ENCODE measurements at regions not wholly inside any gene's neighbourhood (a gene's known extent, or its start where the extent isn't known, plus 50 kb on each side); places are given as distances from the start of the nearest gene placed in this dataset.
"Not testable (repeated sequence)": the region's sequence is repeated elsewhere in the genome, so short reads cannot be mapped to it uniquely, and the experiment has no call there.

DNA sequence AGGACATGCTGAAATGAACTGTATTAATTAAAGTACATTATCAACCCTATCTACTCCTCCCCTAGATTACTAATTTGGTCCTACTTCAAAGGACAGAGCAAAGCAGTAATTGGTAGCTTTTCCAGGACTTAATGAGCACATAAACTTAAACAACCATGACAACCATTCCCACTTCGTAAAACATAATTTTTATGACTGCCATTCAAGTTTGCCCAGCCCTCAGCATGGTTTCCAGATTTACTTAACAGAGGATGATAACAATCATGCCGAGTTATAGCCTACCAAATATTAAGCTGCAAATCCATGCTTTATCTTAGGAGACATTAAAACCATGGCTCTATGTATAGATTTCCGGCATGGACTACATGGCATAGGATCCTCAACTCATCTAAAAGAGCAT lies 401.1 kb upstream of the CHAC2 start:
- no peak for DNase-seq (ENCODE audit: low read depth, low spot score)

DNA sequence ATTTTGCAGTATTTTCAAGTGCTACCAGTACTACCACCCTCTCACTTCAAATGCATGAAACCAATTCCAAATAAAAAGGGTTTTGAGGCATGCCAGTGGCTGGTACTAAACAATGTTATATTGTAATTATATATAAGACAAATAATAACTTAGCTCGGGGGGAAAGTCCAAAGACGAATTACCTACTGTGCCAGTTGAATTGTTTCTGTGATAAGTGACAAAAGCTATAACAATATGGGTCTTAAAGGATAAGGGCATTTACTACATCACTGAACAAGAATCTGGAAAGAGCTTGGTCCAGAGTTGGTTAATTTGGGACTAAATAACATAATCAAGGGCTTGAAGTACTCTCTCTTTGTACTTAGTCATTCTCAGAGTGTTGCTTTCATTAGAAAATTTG lies 404.7 kb upstream of the CHAC2 start:
- no peak for DNase-seq (ENCODE audit: low read depth, low spot score)

DNA sequence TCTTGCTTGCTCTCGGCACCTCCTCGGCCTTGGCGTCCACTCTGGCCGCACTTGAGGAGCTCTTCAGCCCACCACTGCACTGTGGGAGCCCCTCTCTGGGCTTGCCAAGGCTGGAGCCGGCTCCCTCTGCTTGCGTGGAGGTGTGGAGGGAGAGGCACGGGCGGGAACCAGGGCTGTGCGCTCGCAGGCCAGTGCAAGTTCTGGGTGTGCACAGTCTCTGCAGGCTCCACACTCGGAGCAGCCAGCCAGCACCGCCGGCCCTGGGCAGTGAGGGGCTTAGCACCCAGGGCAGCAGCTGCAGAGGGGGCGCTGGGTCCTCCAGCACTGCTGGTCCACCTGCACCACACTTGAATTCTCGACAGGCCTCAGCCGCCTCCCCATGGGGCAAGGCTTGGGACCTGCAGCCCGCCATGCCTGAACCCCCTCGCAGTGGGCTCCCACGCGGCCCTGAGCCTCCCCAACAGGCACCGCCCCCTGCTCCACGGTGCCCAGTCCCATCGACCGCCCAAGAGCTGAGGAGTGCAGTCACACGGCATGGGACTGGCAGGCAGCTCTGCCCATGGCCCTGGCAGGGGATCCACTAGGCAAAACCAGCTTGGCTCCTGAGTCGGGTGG lies 411.2 kb upstream of the CHAC2 start:
- no peak for DNase-seq (ENCODE audit: low read depth, low spot score)

DNA sequence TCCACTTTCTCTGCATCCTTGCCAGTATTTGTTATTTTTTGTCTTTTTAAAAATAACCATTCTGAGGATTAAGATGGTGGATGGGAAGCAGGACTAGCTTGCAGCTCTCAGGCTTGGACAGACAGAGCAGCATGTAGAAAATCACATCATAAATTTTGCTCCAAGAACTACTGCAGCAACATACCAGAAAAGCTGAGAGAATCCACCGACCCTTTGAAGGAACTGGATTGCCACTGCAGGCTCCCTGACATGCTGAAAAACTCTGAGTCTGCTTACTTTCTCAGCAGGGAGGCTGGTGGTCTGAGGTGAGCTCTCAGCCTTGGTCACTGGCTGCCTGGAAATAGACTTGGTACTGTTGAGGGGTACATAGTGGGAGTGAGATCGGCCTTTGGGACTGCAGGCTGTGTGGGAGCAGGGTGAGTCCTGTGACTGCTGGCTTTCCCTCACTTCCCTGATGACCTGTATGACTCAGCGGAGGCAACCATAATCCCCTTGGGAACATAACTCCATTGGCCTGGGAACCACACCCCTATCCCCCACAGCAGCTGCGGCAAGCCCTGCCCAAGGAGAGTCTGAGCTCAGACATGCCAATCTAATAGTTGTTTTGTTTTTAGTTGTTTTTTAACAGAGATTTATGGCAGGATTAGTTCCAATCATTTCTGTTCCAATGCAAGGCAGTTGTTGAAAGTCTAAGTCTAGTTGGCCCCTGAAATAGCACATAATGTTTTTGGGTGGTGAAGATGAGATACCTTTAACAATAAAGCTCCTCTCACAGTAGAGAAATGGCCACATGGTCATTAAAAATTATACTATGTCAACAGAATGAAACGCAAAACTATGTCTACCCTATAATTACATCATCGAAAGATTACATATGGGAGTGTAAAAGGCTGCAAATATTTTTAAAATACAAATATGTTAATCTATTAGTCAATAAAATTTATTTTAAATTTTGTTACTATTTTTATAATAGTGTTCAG lies 414.2 kb upstream of the CHAC2 start:
- DNase-seq (ENCODE audit: low read depth, low spot score), result peak; percentile 32

DNA sequence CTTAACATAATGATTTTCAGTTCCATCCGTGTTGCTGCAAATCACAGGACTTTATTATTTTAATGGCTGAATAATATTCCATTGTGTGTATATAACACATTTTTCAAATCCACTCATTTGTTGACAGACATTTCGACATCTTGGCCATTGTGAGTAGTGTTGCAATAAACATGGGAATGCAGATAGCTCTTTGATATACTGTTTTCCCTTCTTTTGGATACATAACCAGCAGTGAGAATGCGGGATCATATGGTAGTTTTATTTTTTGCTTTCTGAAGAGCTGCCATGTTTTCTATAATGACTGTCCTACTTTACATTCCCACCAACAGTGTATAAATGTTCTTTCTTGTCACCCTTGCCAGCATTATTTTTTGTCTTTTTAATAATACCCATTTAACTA lies 420.3 kb upstream of the CHAC2 start:
- no peak for DNase-seq (ENCODE audit: low read depth, low spot score)

DNA sequence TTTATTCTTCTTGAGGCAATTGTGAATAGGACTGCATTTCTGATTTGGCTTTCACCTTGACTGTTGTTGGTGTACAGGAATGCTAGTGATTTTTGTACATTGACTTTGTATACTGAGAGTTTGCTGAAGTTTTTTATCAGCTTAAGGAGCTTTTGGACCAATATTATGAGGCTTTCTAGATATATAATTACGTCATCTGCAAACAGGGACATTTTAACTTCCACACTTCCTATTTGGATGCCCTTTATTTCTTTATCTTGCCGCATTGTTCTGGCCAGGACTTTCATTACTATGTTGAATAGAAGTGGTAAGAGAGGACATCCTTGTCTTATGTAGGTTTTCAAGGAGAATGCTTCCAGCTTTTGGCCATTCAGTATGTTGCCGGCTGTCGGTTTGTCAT lies 425.4 kb upstream of the CHAC2 start:
- no peak for DNase-seq (ENCODE audit: low read depth, low spot score)

DNA sequence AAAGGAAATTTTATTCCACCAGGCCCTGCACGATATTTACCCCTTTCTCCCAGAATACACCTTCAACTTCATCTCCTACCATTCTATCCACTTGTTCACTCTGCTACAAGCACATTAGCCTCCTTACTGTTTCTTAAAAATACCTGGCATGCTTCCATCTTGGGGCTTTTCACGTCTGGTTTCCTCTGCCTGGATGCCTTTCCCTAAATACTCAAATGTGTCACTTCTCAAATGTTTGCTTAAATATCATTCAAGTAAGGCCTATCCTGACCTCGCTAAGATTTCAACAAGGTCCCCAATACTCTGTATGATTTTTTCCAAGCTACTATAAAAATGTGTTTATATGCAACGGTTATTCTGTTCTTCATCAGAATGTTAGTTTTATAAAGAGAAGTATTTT lies 433.0 kb upstream of the CHAC2 start:
- no peak for DNase-seq (ENCODE audit: low read depth, low spot score)

DNA sequence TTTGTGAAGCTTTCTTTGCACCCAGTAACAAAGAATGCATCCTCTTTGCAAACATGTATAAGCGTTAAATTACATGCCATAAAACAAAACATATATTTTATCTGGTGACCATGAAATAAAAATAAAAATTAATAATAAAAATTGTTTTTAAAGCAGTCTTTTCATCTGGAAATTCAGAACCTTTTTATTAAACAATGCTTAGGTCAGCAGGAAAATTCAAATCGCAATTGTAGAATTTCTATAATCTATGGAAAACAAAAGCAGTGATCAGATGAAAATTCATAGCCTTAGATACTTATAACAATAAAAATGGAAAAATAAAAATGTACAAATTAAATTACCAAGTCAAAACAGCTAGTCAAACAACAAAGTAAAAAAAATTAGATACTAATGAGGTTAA lies 435.9 kb upstream of the CHAC2 start:
- no peak for DNase-seq (ENCODE audit: low read depth, low spot score)

DNA sequence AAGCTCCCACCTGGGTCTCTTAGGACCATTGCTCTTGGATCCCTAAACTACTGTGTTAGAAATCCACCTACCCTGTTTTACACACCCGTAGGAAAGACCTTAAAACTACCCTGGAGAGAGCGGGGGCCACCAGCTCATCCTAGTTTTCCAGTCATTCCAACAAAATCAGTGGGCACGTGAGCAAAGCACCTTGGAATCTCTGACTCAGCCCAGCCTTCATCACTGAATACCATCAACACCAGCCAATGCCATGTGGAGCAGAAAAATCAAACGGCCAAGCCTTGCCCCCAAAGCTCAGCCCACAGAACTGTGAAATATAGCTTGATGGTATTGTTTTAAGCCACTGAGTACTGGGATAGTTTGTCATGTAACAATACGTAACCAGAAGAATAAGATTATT lies 449.7 kb upstream of the CHAC2 start:
- DNase-seq (ENCODE audit: low read depth, low spot score), result no peak

DNA sequence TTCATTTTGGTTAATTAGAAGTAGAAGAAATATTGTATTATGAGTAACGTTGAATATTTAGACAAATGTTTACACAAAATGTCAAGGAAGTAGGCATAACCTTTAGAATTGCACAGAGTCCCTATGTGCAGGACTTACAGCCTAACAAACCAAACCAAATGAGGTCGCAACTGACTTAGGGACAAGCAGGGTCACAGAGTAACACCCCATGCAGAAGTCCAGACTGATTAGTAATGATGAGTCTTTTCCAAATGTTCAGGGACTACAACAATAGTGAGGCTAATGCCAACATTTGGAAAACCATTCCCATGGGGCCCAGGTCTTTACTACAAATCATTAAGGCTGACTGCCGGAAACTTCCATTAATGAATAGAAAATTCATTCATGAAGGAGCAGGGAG lies 452.5 kb upstream of the CHAC2 start:
- no peak for DNase-seq (ENCODE audit: low read depth, low spot score)

DNA sequence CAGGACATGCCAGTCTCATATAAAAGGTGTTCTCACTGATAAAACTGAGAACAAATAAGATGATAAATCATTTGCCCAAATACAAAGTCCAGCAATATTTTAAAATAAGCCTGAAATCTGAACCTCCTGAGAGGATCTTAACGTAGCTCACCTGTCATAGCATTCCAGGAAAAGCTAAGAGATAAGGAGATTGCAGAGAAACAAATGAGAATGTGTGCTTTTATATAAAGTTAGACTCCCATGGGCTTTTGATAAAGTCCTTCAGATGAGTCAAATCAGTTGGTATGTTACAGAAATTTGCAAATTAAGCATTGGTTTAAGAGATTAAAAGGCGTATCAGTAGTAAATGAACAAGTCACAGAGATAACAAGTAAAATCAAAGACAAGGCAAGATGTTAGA lies 452.9 kb upstream of the CHAC2 start:
- DNase-seq (ENCODE audit: low read depth, low spot score), result no peak

DNA sequence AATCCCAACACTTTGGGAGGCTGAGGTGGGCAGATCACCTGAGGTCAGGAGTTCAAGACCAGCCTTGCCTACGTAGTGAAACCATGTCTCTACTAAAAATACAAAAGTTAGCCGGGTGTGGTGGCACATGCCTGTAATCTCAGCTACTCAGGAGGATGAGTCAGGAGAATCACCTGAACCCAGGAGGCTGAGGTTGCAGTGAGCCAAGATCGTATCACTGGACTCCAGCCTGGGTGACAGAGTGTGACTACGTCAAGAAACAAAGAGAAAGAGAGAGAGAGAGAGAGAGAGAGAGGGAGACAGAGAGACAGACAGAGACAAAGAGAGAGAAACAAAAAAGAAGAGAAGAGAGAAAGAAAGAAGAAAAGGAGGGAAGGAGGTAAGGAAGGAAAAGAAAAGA lies 454.0 kb upstream of the CHAC2 start:
- DNase-seq (ENCODE audit: low read depth, low spot score), result not testable (repeated sequence)

DNA sequence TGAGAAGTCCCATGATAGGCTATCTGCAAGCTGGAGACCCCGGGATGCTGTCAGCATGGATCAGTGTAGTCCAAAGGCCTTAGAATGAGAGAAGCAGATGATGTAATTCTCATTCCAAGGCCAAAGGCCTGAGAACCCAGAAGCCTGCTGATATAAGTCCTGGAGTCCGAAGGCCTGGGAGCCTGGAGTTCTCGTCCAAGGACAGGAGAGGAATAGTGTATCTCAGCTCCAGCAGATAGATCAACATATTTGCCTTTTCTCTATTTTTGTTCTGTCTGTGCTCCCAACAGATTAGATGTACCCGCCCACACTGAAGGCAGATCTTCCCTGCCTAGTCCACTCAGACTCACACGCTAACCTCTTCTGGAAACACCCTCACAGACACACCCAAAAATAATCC lies 454.9 kb upstream of the CHAC2 start:
- DNase-seq (ENCODE audit: low read depth, low spot score), result no peak

DNA sequence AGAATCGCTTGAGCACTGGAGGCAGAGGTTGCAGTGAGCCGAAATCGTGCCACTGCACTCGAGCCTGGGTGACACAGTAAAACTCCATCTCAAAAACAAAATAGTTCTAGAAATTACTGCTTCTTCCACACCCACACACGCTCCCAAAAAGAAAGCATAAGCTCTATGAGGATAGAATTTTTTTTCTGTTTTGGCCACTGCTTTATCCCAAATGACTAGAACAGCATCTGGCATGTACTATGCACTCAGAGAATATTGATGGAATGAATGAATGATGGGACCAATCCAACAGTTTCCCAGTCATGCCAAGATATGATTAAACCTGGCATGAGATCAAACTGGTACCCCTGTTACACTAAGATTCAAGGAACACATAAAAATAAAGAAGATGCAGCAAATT lies 455.4 kb upstream of the CHAC2 start:
- no peak for DNase-seq (ENCODE audit: low read depth, low spot score)

DNA sequence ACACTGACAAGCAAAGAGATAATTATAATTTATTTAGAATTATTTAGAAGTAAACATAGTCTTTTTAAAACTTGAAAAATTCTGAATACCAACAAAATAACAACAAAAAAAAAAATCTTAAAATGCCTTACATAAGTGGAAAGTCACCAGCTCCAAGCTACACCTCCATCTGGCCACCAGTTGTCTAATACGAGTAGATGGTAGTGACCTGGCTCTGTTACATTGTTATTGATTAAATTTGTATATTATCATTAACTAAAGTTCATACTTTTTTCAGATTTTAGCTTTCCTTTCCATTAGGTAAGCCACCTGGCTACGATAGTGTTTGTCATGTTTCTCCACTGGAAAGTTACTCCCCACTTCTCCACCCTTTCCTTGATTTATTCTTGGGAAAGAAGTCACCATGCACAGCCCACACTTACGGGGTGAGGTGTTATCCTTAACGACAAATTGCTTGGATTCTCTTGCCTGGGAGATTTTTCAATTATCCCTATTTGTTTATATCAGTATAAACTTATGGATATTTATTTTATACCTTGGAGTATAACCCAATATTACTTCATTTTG lies 464.5 kb upstream of the CHAC2 start:
- DNase-seq (ENCODE audit: low read depth, low spot score), result no peak

DNA sequence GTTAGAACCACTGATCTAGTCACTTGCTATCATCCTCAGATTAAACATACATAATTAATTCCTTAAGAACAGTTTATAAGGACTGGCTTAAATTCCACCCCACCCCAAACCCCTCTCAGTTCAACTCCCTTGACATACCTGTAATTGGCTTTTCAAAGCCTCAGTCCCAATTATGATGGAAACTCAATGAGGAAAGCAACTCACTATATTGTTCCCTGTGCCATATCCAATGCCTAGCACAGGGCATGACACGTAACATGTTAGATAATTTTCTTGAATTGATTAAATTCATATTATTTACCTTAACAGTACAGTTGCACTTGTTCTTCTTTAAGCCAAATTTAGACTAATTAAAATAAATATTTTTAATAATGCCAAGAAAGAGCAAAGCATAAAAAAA lies 465.1 kb upstream of the CHAC2 start:
- no peak for DNase-seq (ENCODE audit: low read depth, low spot score)

DNA sequence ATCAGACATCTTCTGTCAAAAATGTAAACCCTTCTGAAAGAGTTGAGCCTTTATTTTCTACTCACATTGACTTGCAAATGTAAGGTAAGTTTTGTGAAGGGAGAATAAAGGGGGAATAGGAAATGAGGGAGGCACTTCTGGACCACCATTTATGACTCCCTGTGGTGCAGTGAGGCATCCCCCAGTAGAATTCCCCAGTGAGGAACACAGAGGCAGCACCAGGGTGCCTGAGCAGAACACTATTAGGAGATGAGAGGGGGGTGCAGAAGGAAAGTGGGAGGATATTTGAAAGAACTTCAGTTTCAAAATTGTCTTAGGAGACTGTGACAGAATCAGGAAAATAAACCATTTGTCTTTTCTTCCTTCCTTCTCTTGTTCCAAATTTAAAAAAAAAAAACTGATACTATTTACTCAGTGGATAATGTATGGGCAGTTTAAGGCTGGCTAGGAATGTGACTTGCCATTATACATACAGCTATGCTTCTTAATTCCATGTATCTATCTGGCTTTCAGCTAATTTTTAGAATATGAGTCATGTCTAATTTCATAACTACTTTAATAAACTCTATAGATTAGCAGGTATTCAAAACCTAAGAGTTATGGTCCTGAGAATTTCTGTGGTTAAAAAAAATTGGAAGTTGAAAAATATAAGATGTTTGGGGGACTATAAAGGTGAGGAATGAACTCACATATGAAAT lies 478.1 kb upstream of the CHAC2 start:
- DNase-seq (ENCODE audit: low read depth, low spot score), result no peak

DNA sequence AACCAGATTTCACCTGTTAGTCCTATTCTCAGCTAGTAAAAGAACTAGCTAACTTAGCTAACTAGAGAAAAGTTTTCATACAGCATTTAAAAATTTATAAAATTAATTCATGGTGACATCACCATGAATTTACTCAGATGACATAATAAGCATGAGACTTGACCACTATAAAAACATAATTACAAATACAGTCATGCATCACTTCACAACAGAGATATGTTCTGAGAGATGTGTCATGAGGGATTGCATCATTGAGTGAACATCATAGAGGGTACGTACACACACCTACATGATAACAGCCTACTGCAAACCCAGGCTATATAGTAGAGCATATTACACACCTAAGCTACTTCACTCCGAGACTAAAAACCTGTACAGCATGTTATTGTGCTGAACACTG lies 481.3 kb upstream of the CHAC2 start:
- DNase-seq (ENCODE audit: low read depth, low spot score), result no peak

DNA sequence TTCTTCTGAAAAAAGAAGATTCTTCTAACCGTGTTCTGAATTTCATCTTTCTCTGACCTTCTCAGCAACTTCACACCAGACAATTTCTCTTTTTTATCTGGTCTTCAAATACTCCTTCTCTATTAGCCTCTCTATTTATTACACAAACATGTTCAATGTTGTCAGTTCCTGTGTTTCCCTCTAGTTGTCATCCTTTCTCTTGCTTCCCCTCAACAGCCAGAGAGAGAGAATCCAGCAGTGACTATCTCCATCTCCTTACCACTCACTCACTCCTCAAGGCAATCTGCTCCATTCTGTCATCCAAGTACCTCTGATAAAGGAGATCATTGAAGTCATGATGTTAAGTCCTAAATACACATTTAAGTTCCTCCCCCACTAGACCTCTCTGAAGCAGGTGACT lies 491.9 kb upstream of the CHAC2 start:
- DNase-seq (ENCODE audit: low read depth, low spot score), result no peak

DNA sequence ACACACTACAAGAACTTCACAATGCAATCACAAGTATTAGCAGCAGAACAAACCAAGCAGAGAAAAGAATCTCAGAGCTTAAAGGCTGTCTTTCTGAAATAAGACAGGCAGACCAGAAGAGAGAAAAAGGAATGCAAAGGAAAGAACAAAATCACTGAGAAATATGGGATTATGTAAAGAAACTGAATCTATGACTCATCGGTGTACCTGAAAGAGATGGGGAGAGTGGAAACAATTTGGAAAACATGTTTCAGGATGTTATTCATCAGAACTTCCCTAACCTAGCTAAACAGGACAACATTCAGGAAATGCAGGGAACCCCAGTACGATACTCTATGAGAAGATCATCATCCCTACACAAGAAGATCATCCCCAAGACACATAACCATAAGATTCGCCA lies 499.0 kb upstream of the CHAC2 start:
- DNase-seq (ENCODE audit: low read depth, low spot score), result no peak

DNA sequence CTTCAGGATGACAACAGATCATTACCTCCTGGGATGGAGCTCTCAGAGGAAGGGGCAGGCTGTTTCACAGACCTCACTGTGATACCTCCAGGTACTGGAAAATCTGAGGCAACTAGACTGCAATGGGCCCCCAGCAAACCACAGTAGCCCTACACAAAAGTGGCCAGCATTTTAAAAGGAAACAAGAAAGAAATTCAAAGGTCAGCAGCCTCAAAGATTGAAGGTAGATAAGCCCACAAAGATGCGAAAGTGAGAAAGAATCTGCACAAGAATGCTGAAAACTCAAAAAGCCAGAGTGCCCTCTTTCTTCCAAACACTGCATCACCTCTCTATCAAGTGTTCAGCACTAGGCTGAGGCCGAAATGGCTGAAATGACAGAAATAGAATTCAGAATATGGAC lies 499.5 kb upstream of the CHAC2 start:
- DNase-seq (ENCODE audit: low read depth, low spot score), result no peak

DNA sequence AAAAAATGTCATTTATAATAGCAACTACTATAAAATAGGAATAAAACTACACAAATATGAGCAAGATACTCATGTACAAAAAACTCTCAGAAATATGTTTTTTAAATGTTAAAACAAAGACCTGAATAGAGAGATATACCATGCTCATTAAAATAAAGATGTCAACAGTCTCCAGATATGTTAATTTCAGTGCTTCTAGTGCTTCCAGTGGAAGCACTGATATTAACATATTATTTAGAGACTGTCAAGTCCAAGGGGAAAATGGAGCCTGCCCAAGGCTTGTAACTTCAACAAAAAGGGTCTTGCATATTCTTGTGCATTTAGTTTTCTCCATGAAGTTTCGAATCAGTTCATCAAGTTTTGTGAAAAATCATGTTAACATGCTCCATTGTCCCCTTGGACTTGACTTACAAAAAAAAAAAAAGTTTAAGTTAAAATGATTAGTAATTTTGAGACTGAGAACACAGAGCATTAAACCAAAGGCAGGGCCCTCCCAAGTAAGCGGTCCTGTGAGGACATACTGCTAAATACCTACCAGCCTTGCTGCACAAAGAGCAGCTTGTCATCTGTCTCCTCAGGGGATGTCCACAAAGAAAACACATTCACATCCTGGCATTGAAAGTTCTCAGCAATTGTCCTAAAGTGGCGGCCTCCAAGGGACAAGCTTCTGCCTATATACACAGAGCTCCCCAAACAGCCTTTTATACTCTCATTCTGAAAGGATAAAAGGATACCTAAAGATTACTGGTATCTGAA lies 501.9 kb upstream of the CHAC2 start:
- DNase-seq (ENCODE audit: low read depth, low spot score), result no peak
